CD8-positive, alpha-beta memory T cell (primary cell): ENCODE measurements at regions not wholly inside any gene's neighbourhood (a gene's known extent, or its start where the extent isn't known, plus 50 kb on each side); places are given as distances from the start of the nearest gene placed in this dataset.

ENCODE experiments used
- CTCF ChIA-PET: fragments of 350-600 bp; sonication (Branson Sonifier 250); formaldehyde crosslinking; loops from one replicate; lab custom pipeline; 2021; ENCODE audit warnings: antibody characterized with exemption; lab: Charles Lee
- POLR2A ChIA-PET: fragments of 350-600 bp; sonication (Branson Sonifier 250); formaldehyde crosslinking; loops from one replicate; lab custom pipeline; 2021; ENCODE audit warnings: antibody characterized with exemption; lab: Charles Lee
- DNase-seq, 5 donors: peaks; one replicate each; pipeline versions ENCODE4 v3.0.0 to v3.0.0-alpha.2; 2020 to 2022; ENCODE audit warnings: mixed read lengths in 1 of 5
- H3K27ac ChIP-seq: one replicate; pipeline ENCODE4 v1.7.0; 2013; ENCODE audit warnings: low read depth, mild to moderate bottlenecking, low read length, moderate library complexity
- H3K27me3 ChIP-seq: 2 replicates; pipeline ENCODE4 v1.7.0; 2013; ENCODE audit warnings: low read length, mild to moderate bottlenecking; ENCODE audit not compliant: insufficient read depth, poor library complexity, severe bottlenecking
- H3K36me3 ChIP-seq: 2 replicates; pipeline ENCODE4 v1.7.0; 2013; ENCODE audit warnings: mild to moderate bottlenecking, low read length, moderate library complexity; ENCODE audit not compliant: insufficient read depth
- H3K4me1 ChIP-seq: 2 replicates; pipeline ENCODE4 v1.7.0; 2013; ENCODE audit warnings: mild to moderate bottlenecking, low read length, moderate library complexity; ENCODE audit not compliant: insufficient read depth
- H3K4me3 ChIP-seq: 2 replicates; pipeline ENCODE4 v1.7.0; 2013; ENCODE audit warnings: mild to moderate bottlenecking, low read length
- H3K9me3 ChIP-seq: 2 replicates; pipeline ENCODE4 v1.7.0; 2013; ENCODE audit warnings: mild to moderate bottlenecking, low read length
- H3K27ac Mint-ChIP-seq, 8 donors: one replicate each; pipeline ENCODE4 v1.8.0; 2020 to 2021; ENCODE audit warnings: mixed read lengths in 8 of 8, mild to moderate bottlenecking in 6 of 8, inconsistent platforms in 3 of 8, moderate library complexity in 3 of 8
- H3K27me3 Mint-ChIP-seq, 2 donors: one replicate each; pipeline ENCODE4 v1.8.0; 2020 to 2021; ENCODE audit warnings: mixed read lengths in 2 of 2, mild to moderate bottlenecking in 1 of 2, moderate library complexity in 1 of 2
- H3K36me3 Mint-ChIP-seq, 3 donors: one replicate each; pipeline ENCODE4 v1.8.0; 2020 to 2021; ENCODE audit warnings: mixed read lengths in 3 of 3, inconsistent platforms in 1 of 3, mild to moderate bottlenecking in 1 of 3
- H3K4me1 Mint-ChIP-seq, 3 donors: one replicate each; pipeline ENCODE4 v1.8.0; 2020 to 2021; ENCODE audit warnings: mixed read lengths in 3 of 3, inconsistent platforms in 1 of 3, mild to moderate bottlenecking in 1 of 3
- H3K4me3 Mint-ChIP-seq, 7 donors: one replicate each; pipeline ENCODE4 v1.8.0; 2020 to 2021; ENCODE audit warnings: mixed read lengths in 7 of 7, mild to moderate bottlenecking in 6 of 7, moderate library complexity in 4 of 7, inconsistent platforms in 2 of 7
- H3K9me3 Mint-ChIP-seq, 5 donors: one replicate each; pipeline ENCODE4 v1.8.0; 2020 to 2022; ENCODE audit warnings: mixed read lengths in 5 of 5, mild to moderate bottlenecking in 3 of 5, moderate library complexity in 2 of 5, inconsistent platforms in 1 of 5

DNA sequence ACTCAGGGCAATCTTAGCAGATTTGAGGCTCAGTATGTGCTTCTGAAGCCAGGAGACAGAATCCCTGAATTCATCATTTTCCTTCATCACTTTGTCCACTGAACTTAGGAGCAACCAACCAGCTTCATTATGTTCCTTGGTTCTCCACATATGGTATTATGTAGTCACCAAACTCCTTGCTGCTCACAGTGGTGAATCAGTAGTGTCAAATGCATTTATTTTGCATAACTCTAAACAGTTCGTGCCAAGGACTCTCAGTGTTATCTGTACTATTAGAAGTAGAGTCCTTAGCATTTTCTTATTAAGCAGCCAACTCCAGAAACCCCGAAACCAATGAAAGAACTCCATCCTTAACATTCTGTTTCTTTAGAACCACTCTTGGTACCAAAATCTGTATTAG is 466.9 kb upstream of the RGS6 start:
- CTCF ChIA-PET, result no interaction called here
- H3K27me3 ChIP-seq, result no peaks in the 10 kb centered on the region
- POLR2A ChIA-PET, result no interaction called here
- no peak overlapping the region for H3K4me3 ChIP-seq
- H3K4me1 Mint-ChIP-seq, result peaks cover 5 to 18% (median 12%) of the 10 kb centered on the region in 3 donors
- no peak overlapping the region for H3K27ac ChIP-seq
- peaks cover 0 to 4% (median 0%) of the 10 kb centered on the region in 5 donors for H3K9me3 Mint-ChIP-seq
- H3K9me3 ChIP-seq, result no peaks in the 10 kb centered on the region
- DNase-seq, result no peak
- no peak overlapping the region for H3K4me3 Mint-ChIP-seq
- no peaks in the 10 kb centered on the region for H3K27me3 Mint-ChIP-seq
- no peaks in the 10 kb centered on the region for H3K36me3 ChIP-seq
- no peaks in the 10 kb centered on the region for H3K4me1 ChIP-seq
- no peak overlapping the region for H3K27ac Mint-ChIP-seq
- peaks cover 12 to 41% (median 13%) of the 10 kb centered on the region in 3 donors for H3K36me3 Mint-ChIP-seq

DNA sequence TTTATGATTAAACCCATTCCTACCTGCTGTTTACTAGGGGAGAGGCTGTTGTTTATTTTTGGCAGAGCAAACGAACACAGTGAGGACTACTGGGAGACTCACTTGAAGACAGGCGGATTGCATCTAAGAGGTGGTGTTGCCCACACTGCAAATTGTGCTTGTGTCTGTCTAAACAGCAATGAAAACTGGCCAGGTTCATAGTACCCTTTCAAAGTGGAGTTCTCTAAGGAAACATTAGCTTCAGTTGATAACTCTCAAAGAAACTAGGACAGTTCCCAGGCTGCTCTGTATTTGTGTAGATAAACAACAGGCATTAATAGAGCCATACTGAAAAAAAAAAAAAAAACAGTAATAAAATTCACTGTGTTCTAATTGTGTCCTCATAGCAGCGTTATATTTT is 466.0 kb upstream of the RGS6 start:
- POLR2A ChIA-PET, result no interaction called here
- no peak for DNase-seq
- no peaks in the 10 kb centered on the region for H3K27me3 Mint-ChIP-seq

DNA sequence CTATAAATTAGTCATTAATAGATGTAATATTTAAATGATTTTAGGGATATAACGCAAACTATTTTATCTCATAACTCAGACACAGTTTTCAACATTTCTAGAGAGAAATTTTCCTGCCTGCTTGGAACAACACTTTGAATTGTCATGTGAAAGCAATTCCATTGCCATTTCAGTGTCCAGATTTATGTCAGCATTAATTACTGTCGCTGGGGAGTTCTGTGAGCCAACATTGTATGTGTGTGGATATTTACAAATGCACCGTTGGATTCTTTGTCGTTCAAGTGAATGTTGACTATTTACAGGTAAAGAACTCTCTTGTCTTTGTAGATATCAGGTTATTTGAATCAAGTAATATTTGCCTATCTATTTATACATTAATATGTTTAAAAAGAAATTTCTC is 465.3 kb upstream of the RGS6 start:
- Histone ChIP-seq H3K9me3 (no peaks in the 10 kb centered on the region), H3K27me3 (no peaks in the 10 kb centered on the region), H3K27ac (no peak overlapping the region), H3K4me3 (no peak overlapping the region), H3K4me1 (no peaks in the 10 kb centered on the region), H3K36me3 (no peaks in the 10 kb centered on the region)
- ChIA-PET CTCF (no interaction called here), POLR2A (no interaction called here)
- Mint-ChIP-seq H3K36me3 (peaks cover 7 to 33% (median 12%) of the 10 kb centered on the region in 3 donors), H3K27ac (no peak overlapping the region), H3K27me3 (no peaks in the 10 kb centered on the region), H3K4me1 (peaks cover 14 to 25% (median 18%) of the 10 kb centered on the region in 3 donors), H3K4me3 (no peak overlapping the region), H3K9me3 (peaks cover 0 to 4% (median 0%) of the 10 kb centered on the region in 5 donors)
- DNase-seq, result no peak

More for the DNA sequence above, 466.0 kb upstream of the RGS6 start:
- Mint-ChIP-seq H3K4me3 (no peak overlapping the region), H3K27ac (peak overlapping the region in 1 of 8 donors; percentile 30), H3K36me3 (peaks cover 11 to 40% (median 12%) of the 10 kb centered on the region in 3 donors), H3K4me1 (peaks cover 9 to 19% (median 12%) of the 10 kb centered on the region in 3 donors), H3K9me3 (peaks cover 0 to 4% (median 0%) of the 10 kb centered on the region in 5 donors)
- CTCF ChIA-PET, result no interaction called here
- Histone ChIP-seq H3K27ac (no peak overlapping the region), H3K36me3 (no peaks in the 10 kb centered on the region), H3K4me3 (no peak overlapping the region), H3K9me3 (no peaks in the 10 kb centered on the region), H3K27me3 (no peaks in the 10 kb centered on the region), H3K4me1 (no peaks in the 10 kb centered on the region)

- Histone ChIP-seq H3K27ac (no peak overlapping the region), H3K36me3 (no peaks in the 10 kb centered on the region), H3K4me3 (no peak overlapping the region), H3K9me3 (no peaks in the 10 kb centered on the region), H3K27me3 (no peaks in the 10 kb centered on the region), H3K4me1 (no peaks in the 10 kb centered on the region)
- Mint-ChIP-seq H3K36me3 (peaks cover 7 to 32% (median 12%) of the 10 kb centered on the region in 3 donors), H3K4me3 (no peak overlapping the region), H3K27me3 (no peaks in the 10 kb centered on the region), H3K4me1 (peaks cover 17 to 29% (median 22%) of the 10 kb centered on the region in 3 donors), H3K9me3 (peaks cover 0 to 4% (median 0%) of the 10 kb centered on the region in 5 donors), H3K27ac (no peak overlapping the region)
- no peak for DNase-seq
- CTCF ChIA-PET, result no interaction called here
- POLR2A ChIA-PET, result no interaction called here
Observed at GRCh38 chr14:71467361-71467811, 464.8 kb upstream of the RGS6 start.

DNA sequence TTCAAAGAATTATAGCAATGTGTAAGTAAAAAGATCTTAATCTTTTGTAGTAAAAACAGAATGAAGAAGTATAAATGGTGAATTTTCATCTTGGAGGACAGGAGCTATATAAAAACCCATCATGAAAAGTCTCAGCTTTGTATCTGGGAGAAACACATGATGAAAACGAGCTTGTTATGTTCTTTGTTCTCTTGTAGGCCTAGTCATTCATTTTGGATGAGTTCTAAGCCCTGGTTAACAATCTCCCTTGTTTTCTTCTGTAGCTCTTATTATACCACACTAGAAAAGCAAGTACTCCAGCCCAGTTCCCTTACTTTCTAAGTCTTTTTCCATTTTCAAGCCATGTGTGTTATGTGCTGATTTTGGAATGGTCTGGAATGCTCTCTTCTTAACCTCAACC is 463.5 kb upstream of the RGS6 start:
- Mint-ChIP-seq H3K9me3 (peaks cover 0 to 4% (median 0%) of the 10 kb centered on the region in 5 donors), H3K27me3 (no peaks in the 10 kb centered on the region), H3K4me3 (no peak overlapping the region), H3K4me1 (peaks cover 21 to 35% (median 28%) of the 10 kb centered on the region in 3 donors), H3K36me3 (peaks cover 7 to 24% (median 11%) of the 10 kb centered on the region in 3 donors), H3K27ac (no peak overlapping the region)
- H3K36me3 ChIP-seq, result no peaks in the 10 kb centered on the region
- H3K27me3 ChIP-seq, result no peaks in the 10 kb centered on the region
- no peaks in the 10 kb centered on the region for H3K9me3 ChIP-seq
- POLR2A ChIA-PET, result no interaction called here
- no peak overlapping the region for H3K4me3 ChIP-seq
- H3K4me1 ChIP-seq, result no peaks in the 10 kb centered on the region
- CTCF ChIA-PET, result no interaction called here
- no peak for DNase-seq
- H3K27ac ChIP-seq, result no peak overlapping the region

DNA sequence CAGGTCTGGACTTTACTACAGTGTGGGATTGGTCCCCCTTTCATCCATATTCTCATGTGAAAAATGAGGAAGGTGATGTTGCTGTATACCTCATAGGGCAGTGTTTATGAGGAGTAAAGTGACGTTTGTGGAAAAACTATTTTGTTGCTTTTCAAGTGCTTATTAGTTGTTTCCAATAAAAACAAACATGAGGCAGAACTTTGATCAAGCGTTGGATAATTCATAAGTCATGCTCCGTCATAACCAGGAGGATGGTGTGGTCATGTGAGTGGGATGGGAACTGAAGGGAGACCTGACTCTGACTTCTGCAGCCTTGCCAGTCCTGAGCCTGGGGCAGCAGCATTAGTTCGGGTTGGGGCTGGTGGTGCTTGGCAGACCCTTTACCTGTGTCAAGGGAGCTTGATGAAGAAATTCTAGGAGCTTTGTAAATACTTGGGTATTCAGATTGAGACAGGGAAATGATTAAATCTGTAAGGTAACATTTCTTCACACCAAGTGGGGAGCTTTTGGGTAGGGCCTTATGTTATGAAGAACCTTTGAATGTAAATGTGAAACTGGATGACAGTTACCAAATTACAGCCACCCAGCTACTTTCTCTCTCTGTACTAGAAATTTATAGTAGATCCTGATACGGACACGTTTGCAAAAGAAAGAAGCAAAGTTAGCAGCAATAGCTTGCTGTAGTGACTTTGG is 462.4 kb upstream of the RGS6 start:
- H3K27me3 ChIP-seq, result no peaks in the 10 kb centered on the region
- no peaks in the 10 kb centered on the region for H3K36me3 ChIP-seq
- POLR2A ChIA-PET, result no interaction called here
- no peaks in the 10 kb centered on the region for H3K9me3 ChIP-seq
- H3K4me3 ChIP-seq, result no peak overlapping the region
- DNase-seq, result no peak
- no peaks in the 10 kb centered on the region for H3K4me1 ChIP-seq
- Mint-ChIP-seq H3K4me1 (peaks cover 22 to 39% (median 36%) of the 10 kb centered on the region in 3 donors), H3K9me3 (peaks cover 0 to 4% (median 0%) of the 10 kb centered on the region in 5 donors), H3K36me3 (peaks cover 3 to 19% (median 6%) of the 10 kb centered on the region in 3 donors), H3K27me3 (no peaks in the 10 kb centered on the region), H3K27ac (no peak overlapping the region), H3K4me3 (no peak overlapping the region)
- CTCF ChIA-PET, result no interaction called here
- H3K27ac ChIP-seq, result no peak overlapping the region

- Histone ChIP-seq H3K36me3 (no peaks in the 10 kb centered on the region), H3K4me1 (no peaks in the 10 kb centered on the region), H3K27ac (no peak overlapping the region), H3K9me3 (no peaks in the 10 kb centered on the region), H3K27me3 (no peaks in the 10 kb centered on the region), H3K4me3 (no peak overlapping the region)
- Mint-ChIP-seq H3K27ac (no peak overlapping the region), H3K27me3 (no peaks in the 10 kb centered on the region), H3K4me1 (peaks cover 32 to 54% (median 42%) of the 10 kb centered on the region in 3 donors), H3K9me3 (peaks cover 0 to 4% (median 0%) of the 10 kb centered on the region in 5 donors), H3K4me3 (no peak overlapping the region), H3K36me3 (peaks cover 3 to 11% (median 5%) of the 10 kb centered on the region in 3 donors)
- no peak for DNase-seq
- ChIA-PET POLR2A (no interaction called here), CTCF (no interaction called here)
Observed at GRCh38 chr14:71471634-71472355, 460.4 kb upstream of the RGS6 start.
